ENCODE measurements at regions not wholly inside any gene's neighbourhood (a gene's known extent, or its start where the extent isn't known, plus 50 kb on each side); places are given as distances from the start of the nearest gene placed in this dataset.

DNA sequence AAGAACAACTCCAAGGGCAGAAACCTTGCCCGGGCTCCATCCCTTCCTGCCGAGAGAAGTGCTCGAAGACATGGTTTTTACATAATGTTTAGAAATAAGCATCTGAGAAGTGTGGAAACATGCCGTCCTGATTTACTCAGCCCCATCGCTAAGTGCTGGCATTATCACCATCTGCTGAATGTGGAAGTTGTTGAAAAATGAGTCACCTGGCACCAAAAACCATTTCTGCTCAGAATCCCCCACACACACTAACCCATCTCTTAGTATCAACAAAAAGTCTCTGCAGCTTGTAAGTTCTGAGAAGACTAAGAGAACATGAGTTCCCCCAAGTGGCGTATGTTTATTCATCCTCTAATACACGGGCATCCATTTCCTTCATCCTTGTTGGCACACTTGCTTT, 51.0 kb upstream of the ARL8B start:
- DNase-seq: no peak

GRCh38 chr3:5072100-5072816, 49.8 kb upstream of the ARL8B start:
- no peak for DNase-seq

Measured in activated CD8-positive, alpha-beta memory T cell treated with anti-CD3 and anti-CD28 coated beads, Interleukin-2, amount 50 U/mL, for 48 hours (primary cell).